ENCODE measurements at regions not wholly inside any gene's neighbourhood (a gene's known extent, or its start where the extent isn't known, plus 50 kb on each side); places are given as distances from the start of the nearest gene placed in this dataset.
A peak's percentile ranks its signal among the peaks of the same experiment; 100 is the strongest.
"Not testable (repeated sequence)": the region's sequence is repeated elsewhere in the genome, so short reads cannot be mapped to it uniquely, and the experiment has no call there.

GRCh38 chr3:28136607-28137216 is 104.7 kb upstream of the CMC1 start:
- no peak for DNase-seq (ENCODE audit: low read depth in 2 of 3, low spot score in 2 of 3)

DNA sequence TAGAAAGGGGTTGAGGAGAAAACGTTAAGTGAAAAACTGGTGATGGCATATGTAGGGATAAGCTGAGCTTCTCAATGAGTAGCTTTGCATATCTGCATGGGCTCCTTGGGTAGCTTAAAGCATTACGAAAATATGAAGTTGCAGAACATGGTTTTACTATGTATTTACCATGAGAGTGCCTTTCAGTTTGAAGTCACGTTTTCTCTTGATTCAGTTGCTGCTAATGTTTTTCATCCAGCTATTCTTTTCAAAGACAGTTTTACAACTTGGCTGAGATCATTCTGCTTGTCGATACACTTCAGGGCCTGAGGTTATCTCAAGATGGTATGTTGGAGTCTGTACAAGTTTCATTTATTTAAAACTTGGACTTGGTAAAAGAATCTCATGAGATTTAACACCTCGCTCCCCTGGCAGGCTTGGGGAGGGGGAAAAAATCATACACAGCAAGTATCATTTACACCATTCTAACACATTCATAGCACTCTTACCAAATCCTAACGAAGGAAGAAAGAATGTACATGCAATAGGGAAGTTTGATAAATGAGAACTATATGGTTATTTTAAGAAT is 103.3 kb upstream of the CMC1 start:
- DNase-seq (ENCODE audit: low read depth in 2 of 3, low spot score in 2 of 3): no peak

GRCh38 chr3:28139288-28139687 is 102.1 kb upstream of the CMC1 start:
- DNase-seq (ENCODE audit: low read depth in 2 of 3, low spot score in 2 of 3): no peak

- no peak for DNase-seq (ENCODE audit: low read depth in 2 of 3, low spot score in 2 of 3)
These were observed 101.3 kb upstream of the CMC1 start for GRCh38 chr3:28139967-28140634.

DNA sequence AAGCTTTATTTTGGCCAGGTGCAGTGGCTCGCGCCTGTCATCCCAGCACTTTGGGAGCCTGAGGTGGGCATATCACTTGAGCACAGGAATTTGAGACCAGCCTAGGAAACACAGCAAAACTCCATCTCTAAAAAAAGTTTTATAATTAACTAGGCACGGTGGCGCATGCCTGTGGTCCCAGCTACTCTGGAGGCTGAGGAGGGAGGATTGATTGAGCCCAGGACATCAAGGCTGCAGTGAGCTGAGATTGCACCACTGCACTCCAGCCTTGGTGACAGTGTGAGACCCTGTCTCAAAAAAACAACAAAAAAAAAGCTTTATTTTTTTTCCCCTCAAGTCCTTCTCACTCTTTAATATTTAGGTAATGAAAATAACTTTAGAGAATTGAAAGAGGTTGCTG is 100.8 kb upstream of the CMC1 start:
- DNase-seq (ENCODE audit: low read depth in 2 of 3, low spot score in 2 of 3): no peak

GRCh38 chr3:28149960-28150359 is 91.5 kb upstream of the CMC1 start:
- DNase-seq (ENCODE audit: low read depth in 2 of 3, low spot score in 2 of 3): no peak

GRCh38 chr3:28150465-28151206 is 90.8 kb upstream of the CMC1 start:
- DNase-seq (ENCODE audit: low read depth in 2 of 3, low spot score in 2 of 3): no peak

GRCh38 chr3:28151207-28151550 is 90.2 kb upstream of the CMC1 start:
- no peak for DNase-seq (ENCODE audit: low read depth in 2 of 3, low spot score in 2 of 3)

GRCh38 chr3:28151608-28152228 is 89.7 kb upstream of the CMC1 start:
- DNase-seq (ENCODE audit: low read depth in 2 of 3, low spot score in 2 of 3): peak in 1 of 3 donors; percentile 21

GRCh38 chr3:28155631-28156030 is 85.8 kb upstream of the CMC1 start:
- no peak for DNase-seq (ENCODE audit: low read depth in 2 of 3, low spot score in 2 of 3)

DNA sequence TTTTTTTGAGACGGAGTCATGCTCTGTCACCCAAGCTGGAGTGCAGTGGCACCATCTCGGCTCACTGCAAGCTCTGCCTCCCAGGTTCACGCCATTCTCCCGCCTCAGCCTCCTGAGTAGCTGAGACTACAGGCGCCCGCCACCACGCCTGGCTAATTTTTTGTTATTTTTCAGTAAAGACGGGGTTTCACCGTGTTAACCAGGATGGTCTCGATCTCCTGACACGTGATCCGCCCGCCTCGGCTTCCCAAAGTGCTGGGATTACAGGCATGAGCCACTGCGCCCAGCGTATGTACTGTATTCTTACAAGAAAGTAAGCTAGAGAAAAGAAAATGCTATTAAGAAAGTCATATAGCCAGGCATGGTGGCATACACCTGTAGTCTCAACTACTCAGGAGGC is 84.8 kb upstream of the CMC1 start:
- DNase-seq (ENCODE audit: low read depth in 2 of 3, low spot score in 2 of 3): not testable (repeated sequence)

DNA sequence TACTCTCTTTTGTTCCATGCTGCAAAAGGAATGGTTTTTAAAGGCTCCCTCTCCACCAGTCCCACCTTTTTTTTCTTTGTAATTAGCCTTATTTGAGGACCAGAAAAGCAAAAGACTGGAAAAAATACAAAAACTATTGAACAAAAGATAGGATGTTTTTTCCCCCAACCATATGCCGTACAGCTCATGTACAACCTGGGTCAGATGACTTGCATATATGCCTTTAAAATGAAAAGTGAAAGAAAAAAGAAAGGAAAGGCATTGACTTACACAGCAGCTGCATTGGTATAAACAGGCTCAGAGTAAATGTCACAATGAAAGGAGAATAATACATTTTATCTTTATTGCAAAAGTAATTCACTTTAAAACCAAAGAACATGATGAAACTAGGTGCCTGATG is 69.5 kb upstream of the CMC1 start:
- DNase-seq (ENCODE audit: low read depth in 2 of 3, low spot score in 2 of 3): peak in 1 of 3 donors; percentile 65

DNA sequence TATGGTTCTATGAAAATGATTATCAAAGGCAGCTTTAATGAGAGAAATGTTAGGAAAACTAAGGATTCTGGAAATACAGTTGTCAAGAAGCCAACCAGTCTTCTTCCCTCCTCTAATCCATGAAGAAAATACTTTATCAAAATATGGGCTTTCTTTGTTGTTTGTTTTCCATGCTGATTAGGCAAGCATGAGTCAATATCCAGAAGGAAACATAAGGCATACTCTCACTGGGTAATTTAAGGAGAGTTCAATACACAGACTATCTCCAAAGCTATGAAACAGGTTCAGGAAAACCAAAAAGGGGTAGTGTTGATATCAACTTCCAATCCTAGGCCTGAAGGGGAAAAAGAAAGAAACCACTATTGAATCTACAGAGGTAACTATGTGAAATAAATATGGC is 68.7 kb upstream of the CMC1 start:
- no peak for DNase-seq (ENCODE audit: low read depth in 2 of 3, low spot score in 2 of 3)

DNA sequence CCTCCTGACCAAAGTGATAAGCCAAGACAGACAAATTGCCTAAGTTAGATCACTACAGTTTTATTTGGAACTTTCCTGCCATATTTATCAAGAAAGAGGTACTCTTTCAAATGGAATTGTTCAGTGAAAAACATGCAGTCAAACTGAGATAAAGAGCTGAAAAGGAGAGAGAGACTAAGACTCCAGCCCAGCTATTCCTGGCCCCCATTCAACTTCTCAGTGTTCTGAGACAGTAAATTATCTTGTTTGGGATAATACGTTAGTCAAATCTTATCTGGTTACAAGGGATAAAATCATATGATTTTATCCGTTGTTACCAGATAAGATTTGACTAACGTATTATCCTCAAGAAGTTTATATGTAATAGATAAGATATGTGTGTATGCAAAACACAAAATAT is 67.6 kb upstream of the CMC1 start:
- DNase-seq (ENCODE audit: low read depth in 2 of 3, low spot score in 2 of 3): no peak

DNA sequence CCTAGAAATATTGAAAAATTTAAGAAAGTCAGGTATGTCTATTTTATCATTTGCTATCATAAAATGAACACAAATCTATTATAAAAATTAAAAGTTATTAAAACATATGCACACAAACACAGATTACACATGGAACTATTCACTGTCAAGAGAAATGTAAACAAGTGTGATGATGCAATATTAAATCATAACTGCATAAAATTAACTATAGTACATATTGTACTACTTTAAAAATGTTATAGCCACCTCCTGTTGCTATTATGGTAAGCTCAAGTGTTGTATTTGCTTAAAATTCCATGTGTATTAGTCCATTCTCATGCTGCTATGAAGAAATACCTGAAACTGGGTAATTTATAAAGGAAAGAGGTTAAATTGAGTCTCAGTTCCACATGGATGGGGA is 54.7 kb upstream of the CMC1 start:
- DNase-seq (ENCODE audit: low read depth in 2 of 3, low spot score in 2 of 3): no peak

- no peak for DNase-seq (ENCODE audit: low read depth in 2 of 3, low spot score in 2 of 3)
These were observed 52.7 kb upstream of the CMC1 start for GRCh38 chr3:28188686-28189085.

DNA sequence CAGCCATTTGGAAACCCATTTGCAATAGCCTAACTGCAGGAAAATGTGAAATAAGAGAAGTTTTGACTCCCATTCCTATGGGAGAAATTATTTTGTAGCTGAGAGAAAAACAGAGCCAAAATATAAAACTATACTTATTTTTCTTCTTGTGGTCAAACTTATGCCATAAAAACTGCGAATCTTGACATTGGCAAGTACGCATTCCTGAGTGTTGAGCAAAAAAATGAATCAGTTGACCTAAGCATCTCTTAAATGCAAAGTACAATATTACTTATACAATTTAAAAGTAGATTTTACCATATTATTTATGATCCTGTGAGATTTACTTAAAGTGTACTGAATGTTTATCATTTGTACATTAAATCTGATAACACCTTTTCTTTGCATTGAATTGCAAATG is 50.1 kb upstream of the CMC1 start:
- DNase-seq (ENCODE audit: low read depth in 2 of 3, low spot score in 2 of 3): no peak

Data from hematopoietic multipotent progenitor cell (in vitro differentiated cells).